HG02759 (cell line): ENCODE measurements at regions not wholly inside any gene's neighbourhood (a gene's known extent, or its start where the extent isn't known, plus 50 kb on each side); places are given as distances from the start of the nearest gene placed in this dataset.
A peak's percentile ranks its signal among the peaks of the same experiment; 100 is the strongest.
"Not testable (repeated sequence)": the region's sequence is repeated elsewhere in the genome, so short reads cannot be mapped to it uniquely, and the experiment has no call there.

ENCODE experiments used
- ATAC-seq: cut with Tn5 transposase; IDR thresholded peaks from one replicate; pipeline ENCODE4 v1.9.1; 2021; ENCODE audit warnings: mild to moderate bottlenecking, moderate library complexity; ENCODE audit not compliant: unreplicated experiment

DNA sequence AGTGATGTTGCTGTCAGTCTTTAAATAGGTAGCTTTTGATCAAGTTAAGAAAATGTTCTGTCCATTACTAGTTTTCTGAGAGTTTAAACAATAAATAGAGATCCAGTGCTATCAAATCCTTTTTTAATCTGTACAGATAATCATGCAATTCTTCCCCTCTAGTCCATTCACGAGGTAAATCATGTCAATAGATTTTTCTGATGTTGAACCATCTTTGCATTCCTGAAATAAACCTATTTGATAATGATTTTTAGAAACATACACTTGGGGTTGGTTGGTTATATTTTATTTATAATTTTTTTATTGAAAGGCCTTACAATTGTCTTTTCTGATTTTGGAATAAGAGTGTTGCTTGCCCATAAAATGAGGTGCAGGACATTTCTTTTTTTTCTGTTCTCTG lies 95.0 kb downstream of the FAM53A start:
- ATAC-seq: no peak

- ATAC-seq: no peak
These were observed 95.8 kb downstream of the FAM53A start for GRCh38 chr4:1588306-1588705.

DNA sequence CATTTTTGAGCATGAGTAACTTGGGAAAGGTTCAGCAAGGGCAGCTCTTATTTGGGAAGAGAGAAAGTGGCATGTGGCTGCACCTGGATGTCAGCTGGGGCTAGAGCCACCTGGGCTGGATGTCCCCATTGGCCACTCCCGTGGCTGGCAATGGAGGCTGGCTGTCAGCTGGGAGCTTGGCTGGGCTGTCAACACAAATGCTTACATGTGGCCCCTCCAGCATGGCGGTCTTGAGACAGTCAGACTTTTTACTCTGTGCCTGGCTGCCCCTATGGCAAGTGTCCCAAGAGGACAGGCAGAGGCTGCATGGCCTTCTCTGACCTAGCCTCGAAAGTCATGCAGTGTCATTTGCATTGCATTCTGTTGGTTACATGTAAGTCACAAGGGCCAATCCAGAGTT lies 99.6 kb downstream of the FAM53A start:
- no peak for ATAC-seq

- ATAC-seq: no peak
These were observed 100.3 kb downstream of the FAM53A start for GRCh38 chr4:1583859-1584258.

DNA sequence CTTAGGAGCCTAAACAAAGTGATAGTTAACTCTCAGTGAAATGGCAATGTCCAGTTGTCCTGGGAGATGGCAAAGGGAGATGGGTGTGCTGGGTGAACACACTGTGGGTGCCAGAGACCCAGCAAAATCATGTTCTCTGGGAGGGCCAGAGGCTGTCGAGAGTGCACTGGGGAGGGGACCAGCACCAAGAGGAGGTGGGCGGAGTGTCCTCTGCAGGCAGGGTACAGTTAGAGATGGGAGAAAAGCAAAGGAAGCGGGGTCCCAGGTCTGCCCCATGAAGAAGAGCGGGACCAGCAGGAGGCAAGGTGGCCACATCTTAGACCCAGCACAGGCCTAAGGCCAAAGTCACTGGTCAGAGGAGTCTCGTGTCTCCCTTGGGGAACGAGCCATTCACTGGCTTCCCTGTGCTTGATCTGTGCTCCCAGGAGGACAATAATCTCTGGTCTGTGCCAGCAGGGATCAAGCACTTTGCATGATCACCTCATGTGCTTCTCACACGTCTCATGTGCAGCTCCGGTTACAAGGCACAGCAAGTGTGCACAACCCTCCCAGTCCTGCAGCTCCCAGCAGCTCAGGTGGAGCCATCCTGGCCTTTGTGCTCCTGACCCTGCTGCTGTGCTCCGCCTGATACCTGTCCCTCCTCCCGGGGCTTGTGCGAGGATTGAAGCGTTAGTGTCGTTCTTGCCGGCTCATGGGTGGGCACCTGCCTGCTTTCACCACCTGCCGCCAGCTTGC lies 100.9 kb downstream of the FAM53A start:
- ATAC-seq: no peak

GRCh38 chr4:1582227-1582626 lies 101.9 kb downstream of the FAM53A start:
- no peak for ATAC-seq

DNA sequence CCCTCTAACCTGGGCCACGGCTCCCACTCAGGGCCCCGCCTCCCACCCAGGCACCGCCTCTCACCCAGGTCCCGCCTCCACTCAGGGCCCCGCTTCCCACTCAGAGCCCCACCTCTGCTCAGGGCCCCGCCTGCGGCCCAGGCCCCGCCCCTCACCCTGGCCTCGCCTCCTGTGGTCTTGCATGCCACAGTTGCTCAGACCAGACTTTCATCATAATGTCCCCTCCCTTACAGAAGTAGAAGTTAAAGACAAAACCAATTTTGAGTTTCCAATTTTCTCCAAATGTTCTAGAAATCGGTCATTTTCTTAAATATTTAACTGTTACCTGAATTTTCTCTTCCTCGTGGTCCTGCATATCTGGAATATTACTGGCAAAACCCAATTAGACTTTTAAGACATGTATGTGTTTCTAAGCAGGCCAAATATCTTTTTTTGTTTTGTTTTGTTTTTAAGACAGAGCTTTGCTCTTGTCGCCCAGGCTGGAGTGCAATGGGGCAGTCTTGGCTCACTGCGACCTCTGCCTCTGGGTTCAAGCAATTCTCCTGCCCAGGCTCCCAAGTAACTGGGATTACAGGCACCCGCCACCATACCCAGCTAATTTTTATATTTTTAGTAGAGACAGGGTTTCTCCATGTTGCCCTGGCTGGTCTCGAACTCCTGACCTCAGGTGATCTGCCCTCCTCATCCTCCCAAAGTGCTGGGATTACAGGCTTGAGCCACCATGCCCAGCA lies 102.8 kb downstream of the FAM53A start:
- peak; percentile 53 for ATAC-seq

GRCh38 chr4:1580692-1581012 lies 103.5 kb downstream of the FAM53A start:
- not testable (repeated sequence) for ATAC-seq

GRCh38 chr4:1579901-1580691 lies 104.0 kb downstream of the FAM53A start:
- peak; percentile 47 for ATAC-seq

GRCh38 chr4:1579001-1579900 lies 104.9 kb downstream of the FAM53A start:
- peak; percentile 53 for ATAC-seq

DNA sequence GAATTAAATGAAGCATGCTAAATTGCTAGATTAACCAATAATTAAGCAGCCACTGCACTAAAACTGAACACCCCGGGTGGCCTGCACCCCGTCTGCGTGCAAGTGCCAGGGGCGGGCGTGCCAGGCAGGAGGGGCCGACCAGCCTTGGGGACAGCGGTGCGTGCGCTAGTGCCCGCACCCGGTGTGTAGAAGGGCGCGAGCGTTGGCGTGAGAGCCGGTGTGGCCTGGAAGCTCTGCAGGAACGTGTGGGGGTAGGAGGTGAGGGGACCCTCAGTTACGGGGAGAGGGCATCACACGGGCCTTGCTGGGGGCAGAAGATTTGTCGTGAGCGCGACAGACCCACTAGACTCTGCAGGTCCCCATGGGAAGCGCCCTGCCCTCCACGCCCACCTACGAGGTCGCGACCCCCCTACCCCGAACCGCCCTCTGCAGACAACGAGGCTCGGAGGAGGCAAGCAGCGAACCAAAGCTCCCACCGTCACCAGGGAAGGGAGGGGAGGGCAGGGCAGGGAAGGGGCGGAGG lies 105.8 kb downstream of the FAM53A start:
- no peak for ATAC-seq

DNA sequence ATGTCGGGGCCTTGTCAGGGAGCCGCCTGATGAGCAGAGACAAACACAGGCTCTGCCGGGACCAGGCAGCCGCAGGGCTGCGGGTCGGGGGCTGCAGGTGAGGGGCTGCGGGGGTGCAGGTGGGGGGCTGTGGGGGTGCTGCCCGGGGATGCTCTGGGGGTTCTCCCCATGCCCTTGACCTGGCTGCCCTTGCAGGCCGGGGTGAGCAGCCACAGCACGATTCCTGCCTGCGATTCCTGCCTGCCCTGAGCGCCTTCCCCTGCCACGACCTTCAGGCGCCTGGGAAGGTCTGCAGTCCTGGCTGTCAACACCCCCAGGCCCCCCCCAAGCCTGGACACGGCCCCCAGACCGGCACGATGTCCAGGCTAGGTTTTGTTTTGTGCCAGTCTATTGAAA lies 106.3 kb downstream of the FAM53A start:
- no peak for ATAC-seq

DNA sequence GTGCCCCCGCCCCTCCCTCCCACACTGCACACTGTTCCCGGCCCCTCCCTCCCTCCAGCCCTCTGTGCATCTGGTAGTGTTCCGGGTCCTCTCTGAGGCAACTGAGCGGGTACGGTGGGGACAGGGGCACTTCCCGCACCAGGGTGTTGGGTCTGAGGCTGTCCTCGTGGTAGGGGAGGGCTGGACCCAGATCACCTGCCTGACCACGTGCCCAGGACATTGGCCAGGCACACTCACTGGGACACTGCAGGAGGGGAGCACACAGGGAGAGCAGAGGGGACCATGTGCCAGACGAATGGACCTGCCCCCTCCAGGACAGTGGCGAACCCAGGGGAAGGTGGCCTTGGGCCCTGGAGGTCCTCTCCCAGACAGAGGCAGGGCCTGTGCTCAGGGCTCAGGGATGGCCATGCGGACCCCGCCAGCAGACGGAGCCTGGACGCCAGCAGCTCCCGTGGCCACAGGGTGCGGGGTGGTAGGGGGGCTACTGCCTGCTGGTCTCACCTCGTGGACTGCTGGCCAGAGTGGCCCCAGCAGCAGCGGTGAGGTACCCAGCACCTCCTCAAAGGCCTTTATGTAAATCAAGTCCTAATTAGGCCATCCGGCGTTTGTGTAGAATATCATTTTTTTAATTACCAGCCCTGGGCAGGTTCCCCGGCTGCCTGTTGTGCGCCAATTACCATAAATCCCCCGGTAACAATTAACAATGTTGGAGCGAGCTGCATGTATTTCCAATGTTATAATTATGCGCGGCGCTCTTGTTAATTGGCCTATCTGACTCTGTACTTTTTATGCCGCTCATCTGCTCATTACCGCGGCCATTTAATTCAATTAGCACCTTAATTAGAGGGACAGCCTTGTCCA lies 106.9 kb downstream of the FAM53A start:
- no peak for ATAC-seq

- ATAC-seq: no peak
These were observed 107.7 kb downstream of the FAM53A start for GRCh38 chr4:1576304-1576960.

DNA sequence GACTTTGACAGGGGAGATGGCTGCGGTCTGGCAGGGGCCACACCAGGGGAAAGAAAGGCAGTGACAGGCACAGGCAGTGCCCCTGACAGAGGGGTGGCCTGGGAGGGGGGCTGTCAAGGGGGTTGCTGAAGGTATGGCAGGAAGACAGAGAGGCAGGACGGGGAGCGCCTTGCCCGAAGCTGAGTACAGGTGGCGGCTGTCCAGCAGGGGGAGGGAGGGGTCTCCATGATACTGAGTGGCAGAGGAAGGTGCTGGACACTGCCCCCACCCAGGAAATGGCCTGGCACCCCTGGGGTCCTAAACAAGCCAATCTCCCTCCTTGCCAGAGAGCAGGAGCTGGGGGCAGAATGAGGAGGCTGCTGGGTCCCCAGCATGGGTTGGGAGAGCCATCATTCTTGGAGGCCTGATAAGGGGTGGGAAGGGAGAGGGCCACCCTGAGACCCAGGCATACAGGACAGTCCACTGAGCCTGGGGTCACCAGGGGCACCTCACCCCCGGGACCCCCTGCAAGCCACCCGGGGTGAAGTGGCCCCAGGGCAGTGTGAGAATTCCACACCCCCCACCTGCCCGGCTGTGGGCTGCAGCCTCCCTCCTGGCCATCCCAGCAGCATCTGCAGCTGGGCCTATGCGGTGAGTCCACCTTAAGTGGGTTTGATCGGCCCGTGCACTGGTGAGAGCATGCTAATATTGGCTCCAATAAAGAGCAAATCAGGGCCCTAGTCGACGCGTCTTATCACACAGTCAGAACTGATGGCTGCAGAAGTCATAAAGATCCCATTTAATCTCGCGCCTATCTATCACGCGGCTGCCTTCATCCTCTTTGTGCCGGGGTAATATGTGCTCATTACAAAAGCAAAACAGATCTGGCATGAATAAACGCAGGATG lies 108.5 kb downstream of the FAM53A start:
- ATAC-seq: no peak

- no peak for ATAC-seq
These were observed 109.3 kb downstream of the FAM53A start for GRCh38 chr4:1574601-1575417.

DNA sequence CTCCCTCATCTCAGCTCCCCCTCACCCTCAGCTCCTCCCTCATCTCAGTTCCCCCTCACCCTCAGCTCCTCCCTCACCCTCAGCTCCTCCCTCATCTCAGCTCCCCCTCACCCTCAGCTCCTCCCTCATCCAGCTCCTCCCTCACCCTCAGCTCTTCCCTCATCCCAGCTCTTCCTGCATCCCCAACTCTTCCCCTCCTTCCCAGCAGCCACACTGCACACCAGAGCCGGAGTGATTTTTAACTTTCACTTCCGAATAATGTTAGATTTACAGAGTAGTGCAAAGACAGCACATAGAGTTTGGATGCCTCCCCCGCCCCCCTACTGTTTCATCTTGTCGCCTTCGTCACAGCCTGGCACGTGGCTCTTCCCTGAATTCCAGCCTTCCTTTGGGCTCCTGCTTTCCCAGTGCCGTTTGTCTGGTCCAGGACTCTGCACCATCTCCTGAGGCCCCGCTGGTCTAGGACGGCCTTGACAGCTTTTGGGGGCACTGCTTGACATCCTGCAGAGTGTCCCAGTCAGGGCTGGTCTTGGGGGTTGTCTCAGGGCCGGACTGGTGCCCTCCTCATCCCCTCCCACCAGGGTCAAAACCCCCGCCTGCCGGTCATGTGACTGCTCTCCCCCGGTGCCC lies 110.2 kb downstream of the FAM53A start:
- no peak for ATAC-seq
